HEK293 (cell line): ENCODE measurements at regions not wholly inside any gene's neighbourhood (a gene's known extent, or its start where the extent isn't known, plus 50 kb on each side); places are given as distances from the start of the nearest gene placed in this dataset.

Experiments
- CTCF ChIA-PET: fragments of 350-600 bp; formaldehyde crosslinking; extraction: SDS; loops from one replicate; lab custom pipeline; 2021; ENCODE audit warnings: antibody characterized with exemption; lab: Yijun Ruan, JAX
- POLR2A ChIA-PET: fragments of 300-600 bp; formaldehyde crosslinking; extraction: SDS; loops from one replicate; lab custom pipeline; 2020; ENCODE audit warnings: antibody characterized with exemption, inconsistent platforms; lab: Yijun Ruan, JAX
- H3K27ac ChIP-seq: fragments of 200-500 bp; sonication (Bioruptor generic); 2 replicates; pipeline ENCODE4 v1.5.1; 2014; ENCODE audit warnings: low read depth, low read length, control low read depth, inconsistent platforms; ENCODE audit errors: extremely low read depth
- H3K36me3 ChIP-seq, 2 experiments: fragments of 200-500 bp in 1 of 2; sonication (Bioruptor generic) in 1 of 2; 1 replicate in 1 of 2; 2 replicates in 1 of 2; pipeline ENCODE4 v1.5.1; 2014 to 2017; ENCODE audit warnings: inconsistent platforms in 2 of 2, low read length in 2 of 2; ENCODE audit not compliant: control insufficient read depth in 2 of 2, insufficient read depth in 1 of 2
- H3K4me1 ChIP-seq: fragments of 200-500 bp; sonication (Bioruptor generic); 2 replicates; pipeline ENCODE4 v1.5.1; 2014; ENCODE audit warnings: mild to moderate bottlenecking, low read length, inconsistent platforms; ENCODE audit not compliant: control insufficient read depth, insufficient read depth
- H3K4me3 ChIP-seq: 2 replicates; pipeline ENCODE4 v1.5.1; 2011; ENCODE audit warnings: low read depth, mild to moderate bottlenecking, control low read depth, low read length, moderate library complexity
- H3K9me3 ChIP-seq: fragments of 200-500 bp; sonication (Bioruptor generic); 2 replicates; pipeline ENCODE4 v1.5.1; 2014; ENCODE audit warnings: low read depth, low read length, inconsistent platforms; ENCODE audit not compliant: control insufficient read depth, insufficient read depth
- FEZF1 ChIP-seq: fragments of 450-650 bp; formaldehyde crosslinking; IDR thresholded peaks from 2 replicates; pipeline ENCODE4 v1.5.1; 2016; ENCODE audit warnings: missing biosample characterization, missing genetic modification characterization
- GLIS2 ChIP-seq: fragments of 450-650 bp; formaldehyde crosslinking; IDR thresholded peaks from 2 replicates; pipeline ENCODE4 v1.5.1; 2016; ENCODE audit warnings: missing biosample characterization, missing genetic modification characterization
- IKZF3 ChIP-seq: fragments of 450-650 bp; IDR thresholded peaks from 2 replicates; pipeline ENCODE4 v1.5.0; 2018; ENCODE audit warnings: missing biosample characterization, mild to moderate bottlenecking, missing genetic modification characterization, moderate library complexity
- ZBTB8A ChIP-seq: fragments of 450-650 bp; formaldehyde crosslinking; IDR thresholded peaks from 2 replicates; pipeline ENCODE4 v1.5.1; 2016; ENCODE audit warnings: missing biosample characterization, missing genetic modification characterization
- ZNF133 ChIP-seq: fragments of 450-650 bp; formaldehyde crosslinking; IDR thresholded peaks from 2 replicates; pipeline ENCODE4 v1.5.1; 2016; ENCODE audit warnings: missing biosample characterization, missing genetic modification characterization
- ZNF354C ChIP-seq: fragments of 450-650 bp; formaldehyde crosslinking; IDR thresholded peaks from 2 replicates; pipeline ENCODE4 v1.5.1; 2016; ENCODE audit warnings: missing biosample characterization, missing genetic modification characterization, low read depth, borderline replicate concordance
- ZNF473 ChIP-seq: fragments of 450-650 bp; formaldehyde crosslinking; IDR thresholded peaks from 2 replicates; pipeline ENCODE4 v1.5.1; 2017; ENCODE audit warnings: missing biosample characterization, missing genetic modification characterization
- ZNF548 ChIP-seq: fragments of 450-650 bp; formaldehyde crosslinking; IDR thresholded peaks from 2 replicates; pipeline ENCODE4 v1.5.1; 2016; ENCODE audit warnings: missing biosample characterization, missing genetic modification characterization
- ZSCAN30 ChIP-seq: fragments of 450-650 bp; IDR thresholded peaks from 2 replicates; pipeline ENCODE4 v1.5.1; 2018; ENCODE audit warnings: missing biosample characterization, mild to moderate bottlenecking, missing genetic modification characterization, moderate library complexity
- TF ChIP-seq, protein P1 (sequence below): fragments of 450-650 bp; formaldehyde crosslinking; IDR thresholded peaks from 2 replicates; pipeline ENCODE4 v1.5.1; 2016; ENCODE audit warnings: missing biosample characterization, missing genetic modification characterization
- TF ChIP-seq, protein P2 (sequence below): fragments of 450-650 bp; formaldehyde crosslinking; IDR thresholded peaks from 2 replicates; pipeline ENCODE4 v1.5.1; 2016; ENCODE audit warnings: missing biosample characterization, missing genetic modification characterization
- TF ChIP-seq, protein P3 (sequence below): fragments of 450-650 bp; IDR thresholded peaks from 2 replicates; pipeline ENCODE4 v1.5.1; 2018; ENCODE audit warnings: missing biosample characterization, missing genetic modification characterization
- TF ChIP-seq, protein P4 (sequence below): fragments of 450-650 bp; formaldehyde crosslinking; IDR thresholded peaks from 2 replicates; pipeline ENCODE4 v1.5.1; 2016; ENCODE audit warnings: missing biosample characterization, missing genetic modification characterization
- TF ChIP-seq, protein P5 (sequence below): fragments of 450-650 bp; formaldehyde crosslinking; IDR thresholded peaks from 2 replicates; pipeline ENCODE4 v1.5.1; 2016; ENCODE audit warnings: missing biosample characterization, missing genetic modification characterization
- TF ChIP-seq, protein P6 (sequence below): fragments of 450-650 bp; formaldehyde crosslinking; IDR thresholded peaks from 2 replicates; pipeline ENCODE4 v1.5.1; 2016; ENCODE audit warnings: missing biosample characterization, missing genetic modification characterization, borderline replicate concordance
- TF ChIP-seq, protein P7 (sequence below): fragments of 450-650 bp; formaldehyde crosslinking; IDR thresholded peaks from 2 replicates; pipeline ENCODE4; 2016; ENCODE audit warnings: missing biosample characterization, missing genetic modification characterization

DNA sequence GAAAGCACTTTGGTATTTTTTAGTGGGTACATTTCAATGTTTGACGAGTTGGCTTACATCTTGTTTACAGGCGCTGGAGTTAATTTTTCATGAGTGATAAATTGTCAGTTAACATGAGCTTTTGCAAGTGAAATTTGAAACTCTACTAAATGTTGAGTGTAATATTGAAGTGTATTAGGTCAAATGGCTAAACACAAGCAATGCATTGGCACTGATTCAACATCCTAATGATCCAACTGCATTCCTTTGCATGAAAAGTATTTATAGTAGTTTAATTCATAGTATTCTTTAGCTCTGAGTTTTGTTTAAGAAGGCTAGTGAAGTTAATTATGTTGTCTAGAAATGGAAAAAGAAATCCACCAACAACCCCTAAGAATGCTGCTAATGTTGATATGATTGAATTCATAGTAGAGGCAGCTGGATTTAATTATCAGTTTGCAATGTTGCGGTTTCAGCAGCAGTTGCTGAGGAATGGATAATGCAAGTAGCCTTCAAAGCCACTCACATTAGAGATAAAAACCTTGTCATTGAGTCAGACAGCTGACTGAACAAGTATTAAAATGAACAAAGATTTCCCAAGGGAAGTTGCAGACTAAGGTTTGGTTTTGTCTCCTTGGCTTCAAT lies 245.6 kb upstream of the GOLIM4 start (continued):
- TF ChIP-seq GLIS2 (tag by site-specific recombination), result no peak
- TF ChIP-seq, all 188 proteins: peak for 15

DNA sequence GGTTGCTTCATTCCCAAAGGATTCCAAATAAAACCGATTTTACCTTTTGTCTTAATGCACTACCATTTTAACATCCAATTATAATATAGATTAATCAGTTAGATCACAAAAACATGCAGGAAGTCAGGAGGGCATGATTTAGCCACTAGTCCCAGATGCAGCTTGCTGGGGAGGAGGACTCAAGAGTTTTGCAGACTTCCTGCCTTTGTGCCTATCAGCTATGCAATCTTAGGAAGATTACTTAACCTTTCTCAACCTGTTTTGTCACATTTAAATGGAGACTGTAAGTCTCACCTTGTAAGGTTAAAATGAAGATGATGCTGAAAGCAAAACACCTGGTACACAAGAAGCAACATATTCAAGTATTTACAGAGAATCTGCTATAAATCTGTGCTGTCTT lies 242.4 kb upstream of the GOLIM4 start:
- ChIA-PET CTCF (no interaction called here), POLR2A (interaction anchor here (1.4 kb wide), 1 partner anchor 89 kb away, joined by 3 read pairs; no protein-coding TSS in a partner anchor)
- peaks cover 9% of the 10 kb centered on the region for H3K4me1 ChIP-seq
- TF ChIP-seq ZSCAN30 (tag by site-specific recombination) (no peak), FEZF1 (tag by site-specific recombination) (no peak), ZNF133 (tag by site-specific recombination) (no peak), ZNF548 (tag by site-specific recombination) (no peak), ZBTB8A (tag by site-specific recombination) (no peak), ZNF473 (no peak), ZNF354C (tag by site-specific recombination) (no peak), IKZF3 (tag by site-specific recombination) (no peak)
- TF ChIP-seq, protein P1, sequence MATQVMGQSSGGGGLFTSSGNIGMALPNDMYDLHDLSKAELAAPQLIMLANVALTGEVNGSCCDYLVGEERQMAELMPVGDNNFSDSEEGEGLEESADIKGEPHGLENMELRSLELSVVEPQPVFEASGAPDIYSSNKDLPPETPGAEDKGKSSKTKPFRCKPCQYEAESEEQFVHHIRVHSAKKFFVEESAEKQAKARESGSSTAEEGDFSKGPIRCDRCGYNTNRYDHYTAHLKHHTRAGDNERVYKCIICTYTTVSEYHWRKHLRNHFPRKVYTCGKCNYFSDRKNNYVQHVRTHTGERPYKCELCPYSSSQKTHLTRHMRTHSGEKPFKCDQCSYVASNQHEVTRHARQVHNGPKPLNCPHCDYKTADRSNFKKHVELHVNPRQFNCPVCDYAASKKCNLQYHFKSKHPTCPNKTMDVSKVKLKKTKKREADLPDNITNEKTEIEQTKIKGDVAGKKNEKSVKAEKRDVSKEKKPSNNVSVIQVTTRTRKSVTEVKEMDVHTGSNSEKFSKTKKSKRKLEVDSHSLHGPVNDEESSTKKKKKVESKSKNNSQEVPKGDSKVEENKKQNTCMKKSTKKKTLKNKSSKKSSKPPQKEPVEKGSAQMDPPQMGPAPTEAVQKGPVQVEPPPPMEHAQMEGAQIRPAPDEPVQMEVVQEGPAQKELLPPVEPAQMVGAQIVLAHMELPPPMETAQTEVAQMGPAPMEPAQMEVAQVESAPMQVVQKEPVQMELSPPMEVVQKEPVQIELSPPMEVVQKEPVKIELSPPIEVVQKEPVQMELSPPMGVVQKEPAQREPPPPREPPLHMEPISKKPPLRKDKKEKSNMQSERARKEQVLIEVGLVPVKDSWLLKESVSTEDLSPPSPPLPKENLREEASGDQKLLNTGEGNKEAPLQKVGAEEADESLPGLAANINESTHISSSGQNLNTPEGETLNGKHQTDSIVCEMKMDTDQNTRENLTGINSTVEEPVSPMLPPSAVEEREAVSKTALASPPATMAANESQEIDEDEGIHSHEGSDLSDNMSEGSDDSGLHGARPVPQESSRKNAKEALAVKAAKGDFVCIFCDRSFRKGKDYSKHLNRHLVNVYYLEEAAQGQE (tag by site-specific recombination), result no peak
- TF ChIP-seq, protein P2, sequence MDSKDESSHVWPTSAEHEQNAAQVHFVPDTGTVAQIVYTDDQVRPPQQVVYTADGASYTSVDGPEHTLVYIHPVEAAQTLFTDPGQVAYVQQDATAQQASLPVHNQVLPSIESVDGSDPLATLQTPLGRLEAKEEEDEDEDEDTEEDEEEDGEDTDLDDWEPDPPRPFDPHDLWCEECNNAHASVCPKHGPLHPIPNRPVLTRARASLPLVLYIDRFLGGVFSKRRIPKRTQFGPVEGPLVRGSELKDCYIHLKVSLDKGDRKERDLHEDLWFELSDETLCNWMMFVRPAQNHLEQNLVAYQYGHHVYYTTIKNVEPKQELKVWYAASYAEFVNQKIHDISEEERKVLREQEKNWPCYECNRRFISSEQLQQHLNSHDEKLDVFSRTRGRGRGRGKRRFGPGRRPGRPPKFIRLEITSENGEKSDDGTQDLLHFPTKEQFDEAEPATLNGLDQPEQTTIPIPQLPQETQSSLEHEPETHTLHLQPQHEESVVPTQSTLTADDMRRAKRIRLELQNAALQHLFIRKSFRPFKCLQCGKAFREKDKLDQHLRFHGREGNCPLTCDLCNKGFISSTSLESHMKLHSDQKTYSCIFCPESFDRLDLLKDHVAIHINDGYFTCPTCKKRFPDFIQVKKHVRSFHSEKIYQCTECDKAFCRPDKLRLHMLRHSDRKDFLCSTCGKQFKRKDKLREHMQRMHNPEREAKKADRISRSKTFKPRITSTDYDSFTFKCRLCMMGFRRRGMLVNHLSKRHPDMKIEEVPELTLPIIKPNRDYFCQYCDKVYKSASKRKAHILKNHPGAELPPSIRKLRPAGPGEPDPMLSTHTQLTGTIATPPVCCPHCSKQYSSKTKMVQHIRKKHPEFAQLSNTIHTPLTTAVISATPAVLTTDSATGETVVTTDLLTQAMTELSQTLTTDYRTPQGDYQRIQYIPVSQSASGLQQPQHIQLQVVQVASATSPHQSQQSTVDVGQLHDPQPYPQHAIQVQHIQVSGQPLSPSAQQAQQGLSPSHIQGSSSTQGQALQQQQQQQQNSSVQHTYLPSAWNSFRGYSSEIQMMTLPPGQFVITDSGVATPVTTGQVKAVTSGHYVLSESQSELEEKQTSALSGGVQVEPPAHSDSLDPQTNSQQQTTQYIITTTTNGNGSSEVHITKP, result no peak
- TF ChIP-seq, protein P3, sequence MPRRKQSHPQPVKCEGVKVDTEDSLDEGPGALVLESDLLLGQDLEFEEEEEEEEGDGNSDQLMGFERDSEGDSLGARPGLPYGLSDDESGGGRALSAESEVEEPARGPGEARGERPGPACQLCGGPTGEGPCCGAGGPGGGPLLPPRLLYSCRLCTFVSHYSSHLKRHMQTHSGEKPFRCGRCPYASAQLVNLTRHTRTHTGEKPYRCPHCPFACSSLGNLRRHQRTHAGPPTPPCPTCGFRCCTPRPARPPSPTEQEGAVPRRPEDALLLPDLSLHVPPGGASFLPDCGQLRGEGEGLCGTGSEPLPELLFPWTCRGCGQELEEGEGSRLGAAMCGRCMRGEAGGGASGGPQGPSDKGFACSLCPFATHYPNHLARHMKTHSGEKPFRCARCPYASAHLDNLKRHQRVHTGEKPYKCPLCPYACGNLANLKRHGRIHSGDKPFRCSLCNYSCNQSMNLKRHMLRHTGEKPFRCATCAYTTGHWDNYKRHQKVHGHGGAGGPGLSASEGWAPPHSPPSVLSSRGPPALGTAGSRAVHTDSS, result no peak
- TF ChIP-seq, protein P4, sequence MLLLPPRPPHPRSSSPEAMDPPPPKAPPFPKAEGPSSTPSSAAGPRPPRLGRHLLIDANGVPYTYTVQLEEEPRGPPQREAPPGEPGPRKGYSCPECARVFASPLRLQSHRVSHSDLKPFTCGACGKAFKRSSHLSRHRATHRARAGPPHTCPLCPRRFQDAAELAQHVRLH (tag by site-specific recombination), result no peak
- TF ChIP-seq, protein P5, sequence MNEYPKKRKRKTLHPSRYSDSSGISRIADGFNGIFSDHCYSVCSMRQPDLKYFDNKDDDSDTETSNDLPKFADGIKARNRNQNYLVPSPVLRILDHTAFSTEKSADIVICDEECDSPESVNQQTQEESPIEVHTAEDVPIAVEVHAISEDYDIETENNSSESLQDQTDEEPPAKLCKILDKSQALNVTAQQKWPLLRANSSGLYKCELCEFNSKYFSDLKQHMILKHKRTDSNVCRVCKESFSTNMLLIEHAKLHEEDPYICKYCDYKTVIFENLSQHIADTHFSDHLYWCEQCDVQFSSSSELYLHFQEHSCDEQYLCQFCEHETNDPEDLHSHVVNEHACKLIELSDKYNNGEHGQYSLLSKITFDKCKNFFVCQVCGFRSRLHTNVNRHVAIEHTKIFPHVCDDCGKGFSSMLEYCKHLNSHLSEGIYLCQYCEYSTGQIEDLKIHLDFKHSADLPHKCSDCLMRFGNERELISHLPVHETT (tag by site-specific recombination), result no peak
- TF ChIP-seq, protein P6, sequence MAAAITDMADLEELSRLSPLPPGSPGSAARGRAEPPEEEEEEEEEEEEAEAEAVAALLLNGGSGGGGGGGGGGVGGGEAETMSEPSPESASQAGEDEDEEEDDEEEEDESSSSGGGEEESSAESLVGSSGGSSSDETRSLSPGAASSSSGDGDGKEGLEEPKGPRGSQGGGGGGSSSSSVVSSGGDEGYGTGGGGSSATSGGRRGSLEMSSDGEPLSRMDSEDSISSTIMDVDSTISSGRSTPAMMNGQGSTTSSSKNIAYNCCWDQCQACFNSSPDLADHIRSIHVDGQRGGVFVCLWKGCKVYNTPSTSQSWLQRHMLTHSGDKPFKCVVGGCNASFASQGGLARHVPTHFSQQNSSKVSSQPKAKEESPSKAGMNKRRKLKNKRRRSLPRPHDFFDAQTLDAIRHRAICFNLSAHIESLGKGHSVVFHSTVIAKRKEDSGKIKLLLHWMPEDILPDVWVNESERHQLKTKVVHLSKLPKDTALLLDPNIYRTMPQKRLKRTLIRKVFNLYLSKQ (tag by site-specific recombination), result no peak
- TF ChIP-seq, protein P7, sequence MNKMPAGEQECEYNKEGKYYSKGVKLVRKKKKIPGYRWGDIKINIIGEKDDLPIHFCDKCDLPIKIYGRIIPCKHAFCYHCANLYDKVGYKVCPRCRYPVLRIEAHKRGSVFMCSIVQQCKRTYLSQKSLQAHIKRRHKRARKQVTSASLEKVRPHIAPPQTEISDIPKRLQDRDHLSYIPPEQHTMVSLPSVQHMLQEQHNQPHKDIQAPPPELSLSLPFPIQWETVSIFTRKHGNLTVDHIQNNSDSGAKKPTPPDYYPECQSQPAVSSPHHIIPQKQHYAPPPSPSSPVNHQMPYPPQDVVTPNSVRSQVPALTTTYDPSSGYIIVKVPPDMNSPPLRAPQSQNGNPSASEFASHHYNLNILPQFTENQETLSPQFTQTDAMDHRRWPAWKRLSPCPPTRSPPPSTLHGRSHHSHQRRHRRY (tag by site-specific recombination), result no peak
- H3K4me3 ChIP-seq, result no peak overlapping the region
- H3K27ac ChIP-seq, result no peak overlapping the region
- H3K9me3 ChIP-seq, result no peaks in the 10 kb centered on the region
- no peaks in the 10 kb centered on the region for H3K36me3 ChIP-seq
